ENCODE measurements at regions not wholly inside any gene's neighbourhood (a gene's known extent, or its start where the extent isn't known, plus 50 kb on each side); places are given as distances from the start of the nearest gene placed in this dataset.

GRCh38 chr22:47583959-47584562 is 821.6 kb downstream of the TBC1D22A start:
- Histone ChIP-seq H3K9me3 (ENCODE audit: low read depth) (no peaks in the 10 kb centered on the region), H4K20me1 (ENCODE audit: insufficient read depth) (no peaks in the 10 kb centered on the region), H3K4me1 (ENCODE audit: insufficient read depth) (no peaks in the 10 kb centered on the region), H3K79me2 (ENCODE audit: insufficient read depth) (no peaks in the 10 kb centered on the region), H3K27ac (no peak overlapping the region), H3K9me2 (ENCODE audit: insufficient read depth) (no peaks in the 10 kb centered on the region), H3K4me3 (no peak overlapping the region), H3K36me3 (ENCODE audit: low read depth) (no peaks in the 10 kb centered on the region), H3K27me3 (replicated peaks; ENCODE audit: insufficient read depth) (no peaks in the 10 kb centered on the region), H3K9ac (no peak overlapping the region), H3K4me2 (ENCODE audit: unreplicated experiment) (no peak overlapping the region), H2AFZ (no peak overlapping the region), H3F3A (ENCODE audit: insufficient read depth) (no peaks in the 10 kb centered on the region)
- in situ Hi-C loops (cut with MboI): no loop called here
- 4 to 20% methylated on average over 2 of the region's 2 CpGs for WGBS, 2 experiments (ENCODE audit: low coverage in 1 of 2, low lambda C conversion rate in 2 of 2, missing lambda C conversion rate in 2 of 2)
- no peak for DNase-seq
- no peak for TF ChIP-seq EZH2phosphoT487 (IDR thresholded peaks at IDR 0.05; ENCODE audit: insufficient read depth, low read depth)
- TF ChIP-seq EZH2 (IDR thresholded peaks at IDR 0.05; ENCODE audit: insufficient read depth, poor library complexity, severe bottlenecking): no peak

- no peak overlapping the region for H3K4me2 ChIP-seq (ENCODE audit: unreplicated experiment)
- no peaks in the 10 kb centered on the region for H3F3A ChIP-seq (ENCODE audit: insufficient read depth)
- no peaks in the 10 kb centered on the region for H3K4me1 ChIP-seq (ENCODE audit: insufficient read depth)
- WGBS, 2 experiments (ENCODE audit: low coverage in 1 of 2, low lambda C conversion rate in 2 of 2, missing lambda C conversion rate in 2 of 2): 2 to 5% methylated on average over 1 of the region's 1 CpG
- no peaks in the 10 kb centered on the region for H3K9me3 ChIP-seq (ENCODE audit: low read depth)
- DNase-seq: no peak
- H2AFZ ChIP-seq: no peak overlapping the region
- H3K27ac ChIP-seq: no peak overlapping the region
- H3K4me3 ChIP-seq: no peak overlapping the region
- no peaks in the 10 kb centered on the region for H3K27me3 ChIP-seq (replicated peaks; ENCODE audit: insufficient read depth)
- in situ Hi-C loops (cut with MboI): no loop called here
- H3K9ac ChIP-seq: no peak overlapping the region
- no peaks in the 10 kb centered on the region for H3K9me2 ChIP-seq (ENCODE audit: insufficient read depth)
- no peaks in the 10 kb centered on the region for H4K20me1 ChIP-seq (ENCODE audit: insufficient read depth)
- TF ChIP-seq EZH2 (IDR thresholded peaks at IDR 0.05; ENCODE audit: insufficient read depth, poor library complexity, severe bottlenecking) (no peak), EZH2phosphoT487 (IDR thresholded peaks at IDR 0.05; ENCODE audit: insufficient read depth, low read depth) (no peak)
- H3K79me2 ChIP-seq (ENCODE audit: insufficient read depth): no peaks in the 10 kb centered on the region
- no peaks in the 10 kb centered on the region for H3K36me3 ChIP-seq (ENCODE audit: low read depth)
Measured at GRCh38 chr22:47582067-47582466, 819.6 kb downstream of the TBC1D22A start.

DNA sequence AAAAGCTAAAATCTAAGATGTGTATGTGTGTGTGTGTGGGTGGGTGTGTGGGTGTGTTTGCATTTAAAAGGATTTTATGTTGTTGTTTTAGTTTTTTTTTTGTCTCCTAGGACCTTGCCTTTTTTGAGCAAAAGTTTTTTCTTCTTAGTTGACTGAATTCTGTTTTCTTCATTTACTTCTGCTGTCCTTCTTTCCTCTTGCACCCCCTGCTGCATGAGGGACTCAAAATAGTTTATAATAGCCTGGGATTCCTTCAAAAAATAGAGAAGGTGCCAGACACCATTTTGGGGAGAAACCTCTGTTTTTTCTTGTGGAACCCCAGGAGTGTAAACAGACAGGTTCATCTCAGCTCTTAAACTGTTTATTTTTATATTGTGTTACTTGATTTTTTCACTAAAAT is 817.7 kb downstream of the TBC1D22A start:
- Histone ChIP-seq H3K9me3 (ENCODE audit: low read depth) (no peaks in the 10 kb centered on the region), H3K79me2 (ENCODE audit: insufficient read depth) (no peaks in the 10 kb centered on the region), H3K9me2 (ENCODE audit: insufficient read depth) (no peaks in the 10 kb centered on the region), H3K4me3 (no peak overlapping the region), H3K27ac (no peak overlapping the region), H3K4me1 (ENCODE audit: insufficient read depth) (no peaks in the 10 kb centered on the region), H2AFZ (no peak overlapping the region), H3K9ac (no peak overlapping the region), H3F3A (ENCODE audit: insufficient read depth) (no peaks in the 10 kb centered on the region), H3K36me3 (ENCODE audit: low read depth) (no peaks in the 10 kb centered on the region), H3K4me2 (ENCODE audit: unreplicated experiment) (no peak overlapping the region), H4K20me1 (ENCODE audit: insufficient read depth) (no peaks in the 10 kb centered on the region), H3K27me3 (replicated peaks; ENCODE audit: insufficient read depth) (no peaks in the 10 kb centered on the region)
- TF ChIP-seq EZH2 (IDR thresholded peaks at IDR 0.05; ENCODE audit: insufficient read depth, poor library complexity, severe bottlenecking) (no peak), EZH2phosphoT487 (IDR thresholded peaks at IDR 0.05; ENCODE audit: insufficient read depth, low read depth) (no peak)
- in situ Hi-C loops (cut with MboI): no loop called here
- no peak for DNase-seq

- no peak overlapping the region for H3K4me3 ChIP-seq
- no peaks in the 10 kb centered on the region for H3K9me3 ChIP-seq (ENCODE audit: low read depth)
- H2AFZ ChIP-seq: no peak overlapping the region
- H3K79me2 ChIP-seq (ENCODE audit: insufficient read depth): no peaks in the 10 kb centered on the region
- H3K4me1 ChIP-seq (ENCODE audit: insufficient read depth): no peaks in the 10 kb centered on the region
- H3K27ac ChIP-seq: no peak overlapping the region
- no peaks in the 10 kb centered on the region for H3K9me2 ChIP-seq (ENCODE audit: insufficient read depth)
- 13 to 19% methylated on average over 3 of the region's 3 CpGs for WGBS, 2 experiments (ENCODE audit: low coverage in 1 of 2, low lambda C conversion rate in 2 of 2, missing lambda C conversion rate in 2 of 2)
- DNase-seq: no peak
- no peaks in the 10 kb centered on the region for H3K36me3 ChIP-seq (ENCODE audit: low read depth)
- no peaks in the 10 kb centered on the region for H4K20me1 ChIP-seq (ENCODE audit: insufficient read depth)
- H3K27me3 ChIP-seq (replicated peaks; ENCODE audit: insufficient read depth): no peaks in the 10 kb centered on the region
- no peak overlapping the region for H3K4me2 ChIP-seq (ENCODE audit: unreplicated experiment)
- in situ Hi-C loops (cut with MboI): no loop called here
- no peak for TF ChIP-seq EZH2phosphoT487 (IDR thresholded peaks at IDR 0.05; ENCODE audit: insufficient read depth, low read depth)
- TF ChIP-seq EZH2 (IDR thresholded peaks at IDR 0.05; ENCODE audit: insufficient read depth, poor library complexity, severe bottlenecking): no peak
- H3K9ac ChIP-seq: no peak overlapping the region
- no peaks in the 10 kb centered on the region for H3F3A ChIP-seq (ENCODE audit: insufficient read depth)
Measured at GRCh38 chr22:47576908-47577307, 814.5 kb downstream of the TBC1D22A start.

DNA sequence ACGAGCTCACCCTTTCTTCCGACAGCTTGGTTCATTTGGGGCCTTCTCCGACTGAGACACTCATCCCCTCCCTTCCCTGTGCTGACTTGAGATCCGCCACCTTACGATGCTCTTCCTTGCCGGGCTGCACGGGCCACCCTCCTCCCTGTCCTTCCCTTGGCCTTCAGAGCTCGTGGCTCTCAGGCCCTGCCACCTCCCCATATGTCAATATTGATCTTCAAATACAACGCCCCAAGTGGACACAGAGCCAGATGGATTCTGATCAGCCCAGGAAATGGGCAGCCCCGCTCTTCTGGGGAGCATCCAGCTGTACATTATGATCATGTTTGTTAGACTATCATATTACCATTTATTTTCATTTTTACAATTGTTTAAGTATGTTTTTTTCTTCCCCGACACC is 812.8 kb downstream of the TBC1D22A start:
- Histone ChIP-seq H3K4me1 (ENCODE audit: insufficient read depth) (no peaks in the 10 kb centered on the region), H3K9me3 (ENCODE audit: low read depth) (no peaks in the 10 kb centered on the region), H3K9me2 (ENCODE audit: insufficient read depth) (no peaks in the 10 kb centered on the region), H3K4me3 (no peak overlapping the region), H3K27ac (no peak overlapping the region), H4K20me1 (ENCODE audit: insufficient read depth) (no peaks in the 10 kb centered on the region), H3F3A (ENCODE audit: insufficient read depth) (no peaks in the 10 kb centered on the region), H3K27me3 (replicated peaks; ENCODE audit: insufficient read depth) (no peaks in the 10 kb centered on the region), H3K9ac (no peak overlapping the region), H3K4me2 (ENCODE audit: unreplicated experiment) (no peak overlapping the region), H2AFZ (no peak overlapping the region), H3K36me3 (ENCODE audit: low read depth) (no peaks in the 10 kb centered on the region), H3K79me2 (ENCODE audit: insufficient read depth) (no peaks in the 10 kb centered on the region)
- DNase-seq: no peak
- in situ Hi-C loops (cut with MboI): no loop called here
- 39 to 43% methylated on average over 11 of the region's 11 CpGs for WGBS, 2 experiments (ENCODE audit: low coverage in 1 of 2, low lambda C conversion rate in 2 of 2, missing lambda C conversion rate in 2 of 2)
- no peak for TF ChIP-seq EZH2 (IDR thresholded peaks at IDR 0.05; ENCODE audit: insufficient read depth, poor library complexity, severe bottlenecking)
- no peak for TF ChIP-seq EZH2phosphoT487 (IDR thresholded peaks at IDR 0.05; ENCODE audit: insufficient read depth, low read depth)
